GM04504 (cell line): ENCODE measurements at regions not wholly inside any gene's neighbourhood (a gene's known extent, or its start where the extent isn't known, plus 50 kb on each side); places are given as distances from the start of the nearest gene placed in this dataset.
"Not testable (repeated sequence)": the region's sequence is repeated elsewhere in the genome, so short reads cannot be mapped to it uniquely, and the experiment has no call there.

ENCODE experiments used
- DNase-seq: peaks from one replicate; pipeline ENCODE4 v3.0.0-alpha.2; 2012; ENCODE audit warnings: low read depth

GRCh38 chr1:234902774-234903547 lies 225.7 kb downstream of the TOMM20 start:
- no peak for DNase-seq

- no peak for DNase-seq
Measured at GRCh38 chr1:234901491-234902049, 227.1 kb downstream of the TOMM20 start.

- DNase-seq: no peak
Measured at GRCh38 chr1:234900595-234900994, 228.0 kb downstream of the TOMM20 start.

- DNase-seq: no peak
Measured at GRCh38 chr1:234899730-234900072, 228.9 kb downstream of the TOMM20 start.

- DNase-seq: peak; percentile 36
Measured at GRCh38 chr1:234899041-234899729, 229.5 kb downstream of the TOMM20 start.

- DNase-seq: no peak
Measured at GRCh38 chr1:234898455-234899033, 230.1 kb downstream of the TOMM20 start.

- DNase-seq: no peak
Measured at GRCh38 chr1:234897754-234898454, 230.7 kb downstream of the TOMM20 start.

GRCh38 chr1:234897390-234897749 lies 231.3 kb downstream of the TOMM20 start:
- no peak for DNase-seq

- no peak for DNase-seq
Measured at GRCh38 chr1:234896477-234897389, 231.9 kb downstream of the TOMM20 start.

- DNase-seq: no peak
Measured at GRCh38 chr1:234893725-234894630, 234.7 kb downstream of the TOMM20 start.

GRCh38 chr1:234893359-234893724 lies 235.3 kb downstream of the TOMM20 start:
- DNase-seq: no peak

GRCh38 chr1:234892642-234893041 lies 236.0 kb downstream of the TOMM20 start:
- DNase-seq: no peak

GRCh38 chr1:234891427-234891826 lies 237.2 kb downstream of the TOMM20 start:
- DNase-seq: no peak

GRCh38 chr1:234889643-234890042 lies 239.0 kb downstream of the TOMM20 start:
- DNase-seq: no peak

- not testable (repeated sequence) for DNase-seq
Measured at GRCh38 chr1:234888247-234888646, 240.4 kb downstream of the TOMM20 start.

GRCh38 chr1:234887016-234887900 lies 241.4 kb downstream of the TOMM20 start:
- DNase-seq: peak; percentile 50

GRCh38 chr1:234886081-234886984 lies 242.3 kb downstream of the TOMM20 start:
- no peak for DNase-seq

- no peak for DNase-seq
Measured at GRCh38 chr1:234885601-234886000, 243.0 kb downstream of the TOMM20 start.
